Astrocyte (in vitro differentiated cells and primary cell): ENCODE measurements at regions not wholly inside any gene's neighbourhood (a gene's known extent, or its start where the extent isn't known, plus 50 kb on each side); places are given as distances from the start of the nearest gene placed in this dataset.

Experiments
- EZH2 ChIP-seq: IDR thresholded peaks from 2 replicates; pipeline ENCODE4 v1.6.1; 2012; ENCODE audit warnings: mild to moderate bottlenecking, low read length, inconsistent platforms; ENCODE audit not compliant: insufficient read depth
- TF ChIP-seq, protein P1 (sequence below): IDR thresholded peaks from 2 replicates; pipeline ENCODE4 v1.5.1; 2011; ENCODE audit warnings: low read depth, mild to moderate bottlenecking, inconsistent platforms, low read length, moderate library complexity; ENCODE audit not compliant: insufficient read depth

DNA sequence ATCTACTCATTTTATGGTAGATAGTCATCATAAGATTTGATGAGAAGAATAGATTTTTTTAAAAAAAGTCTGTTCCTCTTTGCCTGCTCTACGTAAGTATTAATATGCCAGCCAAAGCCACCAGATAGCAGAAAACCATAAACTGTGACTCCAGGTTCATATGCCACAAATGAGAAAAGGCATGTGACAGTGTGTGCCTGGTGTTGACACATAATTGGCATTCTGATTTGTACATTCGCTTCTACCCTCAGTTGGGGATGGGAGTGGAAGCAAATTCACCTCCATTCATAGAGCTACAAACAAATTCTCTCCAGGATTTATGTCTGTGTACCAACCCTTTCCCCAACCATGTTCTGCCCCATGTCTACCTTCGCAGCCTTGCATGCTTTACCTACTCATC lies 391.6 kb downstream of the PMP22 start:
- TF ChIP-seq, protein P1, sequence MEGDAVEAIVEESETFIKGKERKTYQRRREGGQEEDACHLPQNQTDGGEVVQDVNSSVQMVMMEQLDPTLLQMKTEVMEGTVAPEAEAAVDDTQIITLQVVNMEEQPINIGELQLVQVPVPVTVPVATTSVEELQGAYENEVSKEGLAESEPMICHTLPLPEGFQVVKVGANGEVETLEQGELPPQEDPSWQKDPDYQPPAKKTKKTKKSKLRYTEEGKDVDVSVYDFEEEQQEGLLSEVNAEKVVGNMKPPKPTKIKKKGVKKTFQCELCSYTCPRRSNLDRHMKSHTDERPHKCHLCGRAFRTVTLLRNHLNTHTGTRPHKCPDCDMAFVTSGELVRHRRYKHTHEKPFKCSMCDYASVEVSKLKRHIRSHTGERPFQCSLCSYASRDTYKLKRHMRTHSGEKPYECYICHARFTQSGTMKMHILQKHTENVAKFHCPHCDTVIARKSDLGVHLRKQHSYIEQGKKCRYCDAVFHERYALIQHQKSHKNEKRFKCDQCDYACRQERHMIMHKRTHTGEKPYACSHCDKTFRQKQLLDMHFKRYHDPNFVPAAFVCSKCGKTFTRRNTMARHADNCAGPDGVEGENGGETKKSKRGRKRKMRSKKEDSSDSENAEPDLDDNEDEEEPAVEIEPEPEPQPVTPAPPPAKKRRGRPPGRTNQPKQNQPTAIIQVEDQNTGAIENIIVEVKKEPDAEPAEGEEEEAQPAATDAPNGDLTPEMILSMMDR: no peak
- TF ChIP-seq EZH2: no peak
